ENCODE measurements at regions not wholly inside any gene's neighbourhood (a gene's known extent, or its start where the extent isn't known, plus 50 kb on each side); places are given as distances from the start of the nearest gene placed in this dataset.
A peak's percentile ranks its signal among the peaks of the same experiment; 100 is the strongest.

- H3K4me3 ChIP-seq (ENCODE audit: low read length) = no peak overlapping the region
- DNase-seq (ENCODE audit: low read depth) = no peak
- no peak for TF ChIP-seq CTCF (conservative IDR thresholded peaks at IDR 0.05; ENCODE audit: low read length)
These were observed 187.1 kb upstream of the BCOR start for GRCh38 chrX:40284852-40285251.

GRCh38 chrX:40283981-40284380 lies 186.2 kb upstream of the BCOR start:
- no peak overlapping the region for H3K4me3 ChIP-seq (ENCODE audit: low read length)
- no peak for DNase-seq (ENCODE audit: low read depth)

GRCh38 chrX:40282946-40283660 lies 185.3 kb upstream of the BCOR start:
- peak; percentile 69 for DNase-seq (ENCODE audit: low read depth)
- no peak for TF ChIP-seq CTCF (conservative IDR thresholded peaks at IDR 0.05; ENCODE audit: low read length)
- H3K4me3 ChIP-seq (ENCODE audit: low read length) = no peak overlapping the region

More at GRCh38 chrX:40283981-40284380, 186.2 kb upstream of the BCOR start:
- no peak for TF ChIP-seq CTCF (conservative IDR thresholded peaks at IDR 0.05; ENCODE audit: low read length)

- no peak for DNase-seq (ENCODE audit: low read depth)
- no peak overlapping the region for H3K4me3 ChIP-seq (ENCODE audit: low read length)
- TF ChIP-seq CTCF (conservative IDR thresholded peaks at IDR 0.05; ENCODE audit: low read length) = no peak
These were observed 184.6 kb upstream of the BCOR start for GRCh38 chrX:40282348-40282747.

GRCh38 chrX:40281336-40282005 lies 183.7 kb upstream of the BCOR start:
- DNase-seq (ENCODE audit: low read depth) = no peak
- TF ChIP-seq CTCF (conservative IDR thresholded peaks at IDR 0.05; ENCODE audit: low read length) = no peak
- H3K4me3 ChIP-seq (ENCODE audit: low read length) = no peak overlapping the region

GRCh38 chrX:40279762-40280161 lies 182.0 kb upstream of the BCOR start:
- TF ChIP-seq CTCF (conservative IDR thresholded peaks at IDR 0.05; ENCODE audit: low read length) = no peak
- no peak overlapping the region for H3K4me3 ChIP-seq (ENCODE audit: low read length)
- DNase-seq (ENCODE audit: low read depth) = no peak

GRCh38 chrX:40279091-40279430 lies 181.3 kb upstream of the BCOR start:
- DNase-seq (ENCODE audit: low read depth) = no peak
- no peak for TF ChIP-seq CTCF (conservative IDR thresholded peaks at IDR 0.05; ENCODE audit: low read length)
- no peak overlapping the region for H3K4me3 ChIP-seq (ENCODE audit: low read length)

Data from AG10803 (cell line).